ENCODE measurements at regions not wholly inside any gene's neighbourhood (a gene's known extent, or its start where the extent isn't known, plus 50 kb on each side); places are given as distances from the start of the nearest gene placed in this dataset.

DNA sequence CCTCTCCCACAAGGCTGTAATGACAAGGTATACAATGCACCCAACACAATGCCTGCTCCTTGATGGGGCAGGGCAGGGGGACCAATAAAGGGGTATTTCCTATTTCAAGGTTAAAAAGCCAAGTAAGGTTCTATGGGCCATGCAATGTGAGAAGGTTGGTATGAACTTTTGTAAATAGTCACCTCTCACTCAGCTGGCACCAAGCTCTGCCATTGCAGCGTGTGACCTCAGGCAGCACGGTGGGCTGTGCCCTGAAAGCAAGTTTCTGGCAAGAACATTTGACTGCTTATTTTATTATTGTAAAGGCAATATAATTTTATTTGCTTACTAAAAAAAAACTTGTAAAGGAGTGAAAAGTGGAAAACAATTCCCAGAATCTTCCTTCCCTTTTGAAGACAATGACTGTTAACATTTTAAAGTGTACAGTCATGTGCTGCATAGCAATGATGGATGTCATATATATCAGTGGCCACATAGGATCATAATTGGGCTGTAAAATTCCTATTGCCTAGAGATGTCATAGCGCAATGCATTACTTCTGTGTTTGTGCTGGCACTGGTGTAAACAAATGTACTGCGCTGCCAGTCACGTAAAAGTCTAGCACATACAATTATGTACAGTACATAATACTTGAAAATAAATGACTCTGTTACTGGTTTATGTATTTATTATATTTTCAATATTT lies 167.3 kb upstream of the RORA start:
- Histone ChIP-seq H4K5ac (ENCODE audit: low read depth, low read length) (no peak overlapping the region), H2AK5ac (ENCODE audit: low read depth, low read length) (no peak overlapping the region), H3K36me3 (ENCODE audit: control insufficient read depth, insufficient read depth, low read length) (no peaks in the 10 kb centered on the region), H3K79me1 (ENCODE audit: low read depth in 1 of 2, low read length in 2 of 2) (no peaks in the 10 kb centered on the region), H4K8ac (ENCODE audit: low read depth in 2 of 2, low read length in 2 of 2) (no peak overlapping the region), H3K4me2 (ENCODE audit: low read depth, low read length) (no peak overlapping the region), H2BK5ac (ENCODE audit: low read depth, low read length, poor library complexity, severe bottlenecking) (no peak overlapping the region), H2BK120ac (ENCODE audit: low read depth, low read length) (no peak overlapping the region), H3K4me1 (ENCODE audit: control insufficient read depth, insufficient read depth, low read length) (no peaks in the 10 kb centered on the region), H3K9me3 (ENCODE audit: control insufficient read depth, insufficient read depth, low read length) (no peaks in the 10 kb centered on the region), H3K4me3 (ENCODE audit: insufficient read depth, low read depth, low read length) (no peak overlapping the region), H2BK20ac (ENCODE audit: low read depth, low read length) (no peak overlapping the region), H3K9ac (ENCODE audit: low read depth, low read length) (no peak overlapping the region), H3K9me1 (ENCODE audit: insufficient read depth, low read length) (no peaks in the 10 kb centered on the region), H4K91ac (ENCODE audit: insufficient read depth, low read depth, low read length) (no peak overlapping the region), H2AK9ac (replicated peaks; ENCODE audit: low read depth, low read length, poor library complexity) (no peak overlapping the region), H3K14ac (replicated peaks; ENCODE audit: low read depth, low read length) (no peak overlapping the region), H4K20me1 (ENCODE audit: insufficient read depth, low read length) (no peaks in the 10 kb centered on the region), H2BK15ac (ENCODE audit: low read depth, low read length) (no peak overlapping the region), H3K56ac (ENCODE audit: extremely low read depth, insufficient read depth, low read length) (no peak overlapping the region), H3K18ac (ENCODE audit: low read depth, low read length) (no peak overlapping the region), H3K27me3 (ENCODE audit: control insufficient read depth, insufficient read depth, low read length) (no peaks in the 10 kb centered on the region), H2AFZ (replicated peaks; ENCODE audit: low read length, poor library complexity) (no peak overlapping the region), H3K27ac (ENCODE audit: insufficient read depth, low read length) (no peak overlapping the region), H3K4ac (ENCODE audit: low read depth, low read length) (no peak overlapping the region), H3K23ac (ENCODE audit: low read depth, low read length) (no peak overlapping the region)
- TF ChIP-seq, protein P1, sequence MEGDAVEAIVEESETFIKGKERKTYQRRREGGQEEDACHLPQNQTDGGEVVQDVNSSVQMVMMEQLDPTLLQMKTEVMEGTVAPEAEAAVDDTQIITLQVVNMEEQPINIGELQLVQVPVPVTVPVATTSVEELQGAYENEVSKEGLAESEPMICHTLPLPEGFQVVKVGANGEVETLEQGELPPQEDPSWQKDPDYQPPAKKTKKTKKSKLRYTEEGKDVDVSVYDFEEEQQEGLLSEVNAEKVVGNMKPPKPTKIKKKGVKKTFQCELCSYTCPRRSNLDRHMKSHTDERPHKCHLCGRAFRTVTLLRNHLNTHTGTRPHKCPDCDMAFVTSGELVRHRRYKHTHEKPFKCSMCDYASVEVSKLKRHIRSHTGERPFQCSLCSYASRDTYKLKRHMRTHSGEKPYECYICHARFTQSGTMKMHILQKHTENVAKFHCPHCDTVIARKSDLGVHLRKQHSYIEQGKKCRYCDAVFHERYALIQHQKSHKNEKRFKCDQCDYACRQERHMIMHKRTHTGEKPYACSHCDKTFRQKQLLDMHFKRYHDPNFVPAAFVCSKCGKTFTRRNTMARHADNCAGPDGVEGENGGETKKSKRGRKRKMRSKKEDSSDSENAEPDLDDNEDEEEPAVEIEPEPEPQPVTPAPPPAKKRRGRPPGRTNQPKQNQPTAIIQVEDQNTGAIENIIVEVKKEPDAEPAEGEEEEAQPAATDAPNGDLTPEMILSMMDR (conservative IDR thresholded peaks at IDR 0.05; ENCODE audit: low read depth, low read length) = no peak
- TF ChIP-seq RCOR1 (IDR thresholded peaks at IDR 0.05; ENCODE audit: insufficient replicate concordance, low read length) (no peak), CEBPB (IDR thresholded peaks at IDR 0.05; ENCODE audit: low read depth, low read length) (no peak), RFX5 (IDR thresholded peaks at IDR 0.05; ENCODE audit: low read depth, low read length) (no peak), BHLHE40 (IDR thresholded peaks at IDR 0.05; ENCODE audit: low read depth, low read length) (no peak), MXI1 (IDR thresholded peaks at IDR 0.05; ENCODE audit: borderline replicate concordance, low read depth, low read length) (no peak), SMC3 (IDR thresholded peaks at IDR 0.05; ENCODE audit: low read depth, low read length) (no peak), NFE2L2 (IDR thresholded peaks at IDR 0.05; ENCODE audit: low read depth, low read length) (no peak), MAFK (IDR thresholded peaks at IDR 0.05; ENCODE audit: low read depth, low read length) (no peak), CHD1 (IDR thresholded peaks at IDR 0.05; ENCODE audit: low read depth, low read length) (no peak), POLR2A (IDR thresholded peaks at IDR 0.05; ENCODE audit: low read depth, low read length) (no peak), ELK1 (IDR thresholded peaks at IDR 0.05; ENCODE audit: borderline replicate concordance, low read depth, low read length) (no peak), RAD21 (IDR thresholded peaks at IDR 0.05; ENCODE audit: low read length) (no peak)
- TF ChIP-seq, protein P2, sequence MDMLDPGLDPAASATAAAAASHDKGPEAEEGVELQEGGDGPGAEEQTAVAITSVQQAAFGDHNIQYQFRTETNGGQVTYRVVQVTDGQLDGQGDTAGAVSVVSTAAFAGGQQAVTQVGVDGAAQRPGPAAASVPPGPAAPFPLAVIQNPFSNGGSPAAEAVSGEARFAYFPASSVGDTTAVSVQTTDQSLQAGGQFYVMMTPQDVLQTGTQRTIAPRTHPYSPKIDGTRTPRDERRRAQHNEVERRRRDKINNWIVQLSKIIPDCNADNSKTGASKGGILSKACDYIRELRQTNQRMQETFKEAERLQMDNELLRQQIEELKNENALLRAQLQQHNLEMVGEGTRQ (IDR thresholded peaks at IDR 0.05; ENCODE audit: low read depth, low read length) = no peak
- WGBS, 2 experiments (ENCODE audit: extremely low coverage in 2 of 2, insufficient read length in 1 of 2) = no CpG with 5 or more reads among the region's 5 CpGs
- dilution Hi-C loops (cut with HindIII; ENCODE audit: low sequenced_read_pairs, unreplicated experiment) = no loop called here
- ATAC-seq (ENCODE audit: low read depth) (no peak), DNase-seq (no peak)
- intact Hi-C loops (cut with micrococcal nuclease) = no loop called here
- ChIA-PET CTCF (no interaction called here), POLR2A (ENCODE audit: unreplicated experiment) (no interaction called here)
- in situ Hi-C loops (cut with MboI; ENCODE audit: low sequenced_read_pairs) = no loop called here
- BruUV-seq (replicated peaks) = no TSS peak
